ENCODE measurements at regions not wholly inside any gene's neighbourhood (a gene's known extent, or its start where the extent isn't known, plus 50 kb on each side); places are given as distances from the start of the nearest gene placed in this dataset.

- no peak for DNase-seq (ENCODE audit: low read depth in 2 of 2)
Measured at GRCh38 chr15:38672273-38672672, 107.7 kb upstream of the RASGRP1 start.

DNA sequence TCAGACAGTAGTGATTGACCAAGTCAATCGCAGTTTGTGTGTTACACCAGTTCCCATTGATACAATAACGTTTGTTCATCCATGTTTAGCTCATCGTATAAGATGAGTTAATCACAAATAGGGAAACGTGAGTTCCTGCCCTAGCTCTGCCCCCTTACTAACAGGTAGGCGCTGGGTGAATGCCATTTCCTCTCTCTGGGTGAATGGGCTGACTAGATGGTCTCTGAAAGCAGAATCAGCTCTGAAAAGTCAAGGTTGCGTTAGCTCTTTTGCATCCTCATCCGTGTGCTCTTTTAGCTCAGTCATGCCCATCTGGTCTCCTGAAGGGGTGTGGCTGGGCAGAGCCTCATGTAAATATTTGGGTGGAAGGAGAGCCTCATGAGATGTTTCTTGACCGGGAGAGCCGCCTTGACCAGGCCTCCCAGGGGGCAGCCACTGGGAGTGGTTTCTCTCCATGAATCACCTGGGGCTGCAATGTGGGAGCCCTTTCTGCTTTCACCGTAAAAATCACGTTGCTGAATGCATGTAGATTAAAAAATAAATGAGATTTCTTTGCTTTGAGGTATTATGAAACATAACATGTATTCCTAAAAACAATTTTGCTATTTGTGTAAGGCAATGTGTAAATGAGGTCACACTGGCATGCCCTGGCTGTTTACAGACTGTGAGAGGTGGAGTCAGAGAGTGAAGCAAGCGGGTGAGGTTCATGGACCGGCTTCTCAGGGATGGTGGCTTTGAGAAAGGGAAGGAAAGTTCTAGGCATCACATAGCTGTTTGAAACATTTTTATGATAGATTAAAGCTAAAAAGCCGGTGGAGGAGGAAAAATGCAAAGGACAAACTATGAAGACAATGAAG is 108.4 kb upstream of the RASGRP1 start:
- DNase-seq (ENCODE audit: low read depth in 2 of 2): no peak

DNA sequence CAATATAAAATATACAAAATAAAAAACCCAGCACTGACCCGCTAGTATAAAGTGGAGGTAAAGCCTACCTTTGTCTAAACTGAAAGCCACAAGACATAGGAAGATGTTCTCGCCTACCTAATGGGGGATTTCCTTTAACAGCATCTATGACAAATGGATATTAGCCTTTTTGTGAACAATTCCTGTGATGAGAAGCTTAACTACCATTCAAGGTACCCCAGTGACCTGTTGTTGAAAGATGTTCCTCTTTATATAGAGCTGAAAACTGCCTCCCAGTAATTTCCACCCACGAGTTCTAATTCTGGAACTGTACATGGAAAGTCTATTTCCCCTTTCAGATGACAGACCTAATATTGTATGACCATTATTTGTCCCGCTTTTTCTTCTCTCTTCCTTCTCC is 109.8 kb upstream of the RASGRP1 start:
- no peak for DNase-seq (ENCODE audit: low read depth in 2 of 2)

DNA sequence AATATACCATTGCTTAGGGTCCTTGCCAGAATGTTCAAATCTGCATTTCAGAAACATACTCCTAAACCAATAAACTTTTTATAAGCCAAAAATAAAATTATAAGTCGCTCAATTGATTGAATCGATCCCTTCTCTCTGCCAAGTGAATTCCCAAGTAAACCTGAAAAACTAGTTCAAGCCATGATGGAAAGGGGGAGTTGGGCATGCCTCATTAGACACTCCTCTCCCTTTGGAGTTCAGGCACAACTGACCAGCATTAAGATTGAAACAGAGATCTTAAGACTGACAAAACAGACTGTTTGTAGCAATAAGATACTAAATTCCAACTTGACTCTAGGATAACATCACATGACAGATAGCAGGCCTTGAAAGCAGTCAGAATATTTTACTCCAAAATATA is 113.7 kb upstream of the RASGRP1 start:
- DNase-seq (ENCODE audit: low read depth in 2 of 2): no peak

DNA sequence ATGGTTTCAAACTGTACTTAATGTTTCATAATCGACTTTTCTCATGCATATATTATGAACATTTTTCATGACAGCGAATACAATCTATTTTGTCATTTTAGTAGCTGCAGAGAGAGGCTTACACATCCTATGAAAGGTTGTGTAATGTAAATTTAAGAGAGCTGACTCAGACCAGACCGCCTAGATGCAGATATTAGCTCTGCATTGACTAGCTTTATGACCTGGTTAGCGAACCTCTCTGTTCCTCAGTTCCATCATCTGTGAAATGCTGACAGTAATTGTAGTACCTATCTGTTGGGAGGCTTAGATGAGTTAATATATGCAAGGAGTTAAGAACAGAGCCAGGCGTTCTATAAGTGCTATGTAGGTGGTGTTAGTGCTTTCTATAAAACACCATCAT is 116.2 kb upstream of the RASGRP1 start:
- no peak for DNase-seq (ENCODE audit: low read depth in 2 of 2)

DNA sequence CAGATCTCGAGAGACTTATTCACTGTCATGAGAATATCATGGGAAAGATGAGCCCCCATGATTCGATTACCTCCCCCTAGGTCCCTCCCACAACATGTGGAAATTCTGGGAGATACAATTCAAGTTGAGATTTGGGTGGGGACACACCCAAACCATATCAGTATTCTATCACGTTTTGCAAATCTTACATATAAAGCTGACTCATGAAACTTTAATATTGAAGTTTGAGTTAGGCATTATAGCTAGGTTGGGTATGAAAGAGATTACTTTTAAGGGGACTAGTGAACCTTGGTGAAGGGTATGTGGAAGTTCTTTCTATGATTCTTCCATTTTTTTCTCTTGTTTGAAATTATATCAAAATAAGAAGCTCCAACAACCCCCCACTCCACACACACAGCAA is 117.7 kb upstream of the RASGRP1 start:
- no peak for DNase-seq (ENCODE audit: low read depth in 2 of 2)

GRCh38 chr15:38682861-38683260 is 118.2 kb upstream of the RASGRP1 start:
- no peak for DNase-seq (ENCODE audit: low read depth in 2 of 2)

DNA sequence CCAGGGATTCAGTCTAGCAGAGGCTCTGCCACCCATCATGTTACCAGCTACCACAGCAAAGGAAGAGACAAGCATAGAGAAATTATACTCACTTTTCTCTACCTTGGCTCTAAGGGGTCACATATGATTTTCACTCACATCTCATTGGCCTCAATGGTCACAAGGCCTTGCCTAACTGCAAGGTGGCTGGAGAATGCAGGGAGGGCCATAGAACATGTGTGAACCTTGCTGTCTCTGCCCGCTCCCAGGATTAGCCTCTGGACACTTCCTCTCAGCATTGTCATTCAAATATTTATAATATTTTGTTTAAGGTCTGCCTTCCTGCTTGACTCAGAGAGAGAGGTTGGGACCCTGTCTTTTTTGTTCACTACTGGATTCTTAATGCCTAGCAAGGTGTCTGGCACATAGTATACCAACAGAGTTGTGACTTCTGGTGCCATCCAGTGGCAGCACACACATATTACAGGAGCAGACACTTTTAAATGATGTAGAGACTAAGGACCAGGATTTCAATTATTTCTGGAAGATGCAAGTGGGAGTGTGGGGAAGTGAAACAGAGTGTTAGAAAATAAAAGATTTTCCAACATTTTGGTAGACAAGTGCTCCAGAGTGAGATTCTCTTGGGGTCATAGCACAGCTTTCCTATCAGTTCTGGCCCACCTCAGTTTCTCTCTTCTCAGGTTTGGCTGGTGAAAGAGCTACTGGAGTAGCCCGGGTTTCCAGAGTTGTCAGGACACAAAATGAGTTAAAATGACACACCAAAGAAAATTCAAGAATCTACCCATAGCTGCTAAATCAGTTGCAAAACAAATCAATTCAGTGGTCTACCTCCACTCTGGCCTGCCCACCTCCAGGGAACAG is 119.0 kb upstream of the RASGRP1 start:
- DNase-seq (ENCODE audit: low read depth in 2 of 2): peak; percentile 43 to 51

DNA sequence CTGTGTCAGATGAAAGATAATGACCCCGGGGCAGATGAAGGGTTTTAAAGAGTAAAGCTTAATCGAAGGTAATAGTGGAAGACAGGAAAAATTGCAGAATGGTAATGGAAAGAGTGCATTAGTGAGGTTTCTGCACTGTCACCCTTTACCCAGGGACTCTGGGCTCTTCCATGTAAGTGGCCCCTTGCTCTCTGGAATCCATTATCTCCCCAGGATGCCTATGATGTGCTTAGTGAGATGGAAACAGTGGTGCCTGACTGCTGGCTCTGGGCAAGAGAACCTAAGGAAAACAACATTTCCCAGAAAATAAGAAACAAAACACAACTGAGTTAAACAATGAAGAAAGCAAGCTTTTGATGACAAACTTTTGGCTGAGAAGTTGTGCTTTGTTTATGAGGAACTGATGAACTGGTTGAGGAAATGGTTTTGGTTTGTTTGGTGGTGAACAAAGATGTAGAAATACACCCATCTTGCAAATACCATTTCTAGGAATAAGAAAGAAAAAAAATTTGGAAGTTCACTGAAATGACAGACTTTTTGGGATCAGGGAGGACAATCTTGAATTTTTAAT is 119.9 kb upstream of the RASGRP1 start:
- DNase-seq (ENCODE audit: low read depth in 2 of 2): no peak

- DNase-seq (ENCODE audit: low read depth in 2 of 2): no peak
Measured at GRCh38 chr15:38685686-38686339, 121.2 kb upstream of the RASGRP1 start.

GRCh38 chr15:38687340-38687739 is 122.7 kb upstream of the RASGRP1 start:
- DNase-seq (ENCODE audit: low read depth in 2 of 2): no peak

GRCh38 chr15:38687775-38688495 is 123.3 kb upstream of the RASGRP1 start:
- DNase-seq (ENCODE audit: low read depth in 2 of 2): no peak

- DNase-seq (ENCODE audit: low read depth in 2 of 2): no peak
Measured at GRCh38 chr15:38688761-38689160, 124.1 kb upstream of the RASGRP1 start.

DNA sequence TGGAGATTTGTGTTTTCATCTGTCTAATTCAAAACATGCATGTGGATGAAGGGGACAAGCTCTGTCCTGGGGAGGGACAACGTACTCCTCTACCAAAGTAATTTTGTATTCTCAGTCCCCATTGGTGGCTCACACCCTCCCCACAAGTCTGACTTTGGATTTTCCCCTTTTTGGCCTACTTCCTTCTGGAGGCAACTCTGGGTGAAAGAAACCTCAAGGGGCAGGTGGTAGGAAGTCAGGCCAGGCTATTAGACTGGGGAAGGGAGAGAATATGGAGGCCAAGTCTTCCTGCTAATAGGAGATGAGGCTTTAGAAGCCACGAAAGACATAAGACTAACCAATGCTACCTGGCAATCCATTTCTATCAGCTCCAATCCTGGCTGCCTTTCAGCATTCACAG is 124.9 kb upstream of the RASGRP1 start:
- DNase-seq (ENCODE audit: low read depth in 2 of 2): no peak

DNA sequence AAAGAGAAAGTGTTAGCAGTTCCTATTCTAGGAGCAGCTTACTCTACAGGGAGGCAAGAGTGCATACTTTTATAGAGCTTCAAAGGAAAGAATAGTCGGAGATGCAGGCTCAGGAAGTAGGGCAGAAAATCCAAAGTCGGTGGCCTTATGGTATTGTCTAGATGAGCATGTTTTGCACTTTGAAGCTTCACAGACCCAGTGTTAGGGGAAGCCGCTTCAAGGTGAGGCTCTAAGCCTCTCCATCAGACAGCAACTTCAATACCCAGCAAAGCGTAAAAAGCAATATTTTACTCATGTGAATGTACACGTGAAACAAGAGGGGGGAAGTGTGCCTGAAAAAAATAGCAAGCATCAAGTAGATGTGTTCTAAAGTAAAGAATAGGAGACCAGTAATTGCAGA is 125.6 kb upstream of the RASGRP1 start:
- DNase-seq (ENCODE audit: low read depth in 2 of 2): no peak

GRCh38 chr15:38690719-38691332 is 126.2 kb upstream of the RASGRP1 start:
- DNase-seq (ENCODE audit: low read depth in 2 of 2): peak; percentile 54 to 60

GRCh38 chr15:38691377-38691776 is 126.8 kb upstream of the RASGRP1 start:
- DNase-seq (ENCODE audit: low read depth in 2 of 2): no peak

- DNase-seq (ENCODE audit: low read depth in 2 of 2): no peak
Measured at GRCh38 chr15:38691965-38692788, 127.6 kb upstream of the RASGRP1 start.

- DNase-seq (ENCODE audit: low read depth in 2 of 2): no peak
Measured at GRCh38 chr15:38692789-38693062, 128.1 kb upstream of the RASGRP1 start.

Data from stimulated activated CD8-positive, alpha-beta memory T cell treated with anti-CD3 and anti-CD28 coated beads, Interleukin-2, amount 100 ng/mL, for 1 hour (primary cell).